ENCODE measurements at regions not wholly inside any gene's neighbourhood (a gene's known extent, or its start where the extent isn't known, plus 50 kb on each side); places are given as distances from the start of the nearest gene placed in this dataset.

GRCh38 chrY:15440696-15441408 is 916.5 kb downstream of the NLGN4Y start:
- H3K36me3 Mint-ChIP-seq (ENCODE audit: low read depth) = no peaks in the 10 kb centered on the region
- peak overlapping the region; percentile 16 for H3K27ac Mint-ChIP-seq
- no peaks in the 10 kb centered on the region for H3K27me3 Mint-ChIP-seq (ENCODE audit: low read depth)
- H3K4me3 Mint-ChIP-seq = peak overlapping the region; percentile 15
- H3K4me1 Mint-ChIP-seq (ENCODE audit: low read depth) = peaks cover 13% of the 10 kb centered on the region
- peaks cover 11% of the 10 kb centered on the region for H3K9me3 Mint-ChIP-seq

GRCh38 chrY:15441878-15442277 is 917.5 kb downstream of the NLGN4Y start:
- H3K36me3 Mint-ChIP-seq (ENCODE audit: low read depth) = no peaks in the 10 kb centered on the region

GRCh38 chrY:15445871-15446270 is 921.5 kb downstream of the NLGN4Y start:
- Mint-ChIP-seq H3K4me1 (ENCODE audit: low read depth) (peaks cover 8% of the 10 kb centered on the region), H3K36me3 (ENCODE audit: low read depth) (no peaks in the 10 kb centered on the region), H3K27ac (no peak overlapping the region), H3K4me3 (no peak overlapping the region), H3K27me3 (ENCODE audit: low read depth) (no peaks in the 10 kb centered on the region), H3K9me3 (no peaks in the 10 kb centered on the region)

More at GRCh38 chrY:15441878-15442277, 917.5 kb downstream of the NLGN4Y start:
- H3K27ac Mint-ChIP-seq = no peak overlapping the region
- peaks cover 13% of the 10 kb centered on the region for H3K4me1 Mint-ChIP-seq (ENCODE audit: low read depth)
- H3K4me3 Mint-ChIP-seq = no peak overlapping the region
- no peaks in the 10 kb centered on the region for H3K27me3 Mint-ChIP-seq (ENCODE audit: low read depth)
- peaks cover 9% of the 10 kb centered on the region for H3K9me3 Mint-ChIP-seq

- peaks cover 2% of the 10 kb centered on the region for H3K4me1 Mint-ChIP-seq (ENCODE audit: low read depth)
- H3K4me3 Mint-ChIP-seq = no peak overlapping the region
- no peaks in the 10 kb centered on the region for H3K36me3 Mint-ChIP-seq (ENCODE audit: low read depth)
- H3K27me3 Mint-ChIP-seq (ENCODE audit: low read depth) = no peaks in the 10 kb centered on the region
- no peaks in the 10 kb centered on the region for H3K9me3 Mint-ChIP-seq
- H3K27ac Mint-ChIP-seq = no peak overlapping the region
Measured at GRCh38 chrY:15446861-15447260, 922.5 kb downstream of the NLGN4Y start.

GRCh38 chrY:15447959-15448358 is 923.6 kb downstream of the NLGN4Y start:
- no peaks in the 10 kb centered on the region for H3K36me3 Mint-ChIP-seq (ENCODE audit: low read depth)
- H3K4me3 Mint-ChIP-seq = no peak overlapping the region
- no peak overlapping the region for H3K27ac Mint-ChIP-seq
- H3K9me3 Mint-ChIP-seq = no peaks in the 10 kb centered on the region
- no peaks in the 10 kb centered on the region for H3K4me1 Mint-ChIP-seq (ENCODE audit: low read depth)
- peaks cover under 1% of the 10 kb centered on the region for H3K27me3 Mint-ChIP-seq (ENCODE audit: low read depth)

GRCh38 chrY:15455133-15455937 is 931.0 kb downstream of the NLGN4Y start:
- Mint-ChIP-seq H3K9me3 (no peaks in the 10 kb centered on the region), H3K27ac (no peak overlapping the region), H3K4me1 (ENCODE audit: low read depth) (peaks cover 1% of the 10 kb centered on the region), H3K4me3 (peak overlapping the region; percentile 72), H3K36me3 (ENCODE audit: low read depth) (no peaks in the 10 kb centered on the region), H3K27me3 (ENCODE audit: low read depth) (peaks cover 5% of the 10 kb centered on the region)

GRCh38 chrY:15455980-15456469 is 931.7 kb downstream of the NLGN4Y start:
- Mint-ChIP-seq H3K36me3 (ENCODE audit: low read depth) (no peaks in the 10 kb centered on the region), H3K27me3 (ENCODE audit: low read depth) (peaks cover 5% of the 10 kb centered on the region), H3K9me3 (no peaks in the 10 kb centered on the region), H3K4me1 (ENCODE audit: low read depth) (peaks cover 1% of the 10 kb centered on the region), H3K4me3 (peak overlapping the region; percentile 72), H3K27ac (peak overlapping the region; percentile 74)

GRCh38 chrY:15456491-15456890 is 932.2 kb downstream of the NLGN4Y start:
- no peaks in the 10 kb centered on the region for H3K36me3 Mint-ChIP-seq (ENCODE audit: low read depth)
- no peaks in the 10 kb centered on the region for H3K9me3 Mint-ChIP-seq
- H3K27me3 Mint-ChIP-seq (ENCODE audit: low read depth) = peaks cover 5% of the 10 kb centered on the region
- H3K4me1 Mint-ChIP-seq (ENCODE audit: low read depth) = peaks cover 1% of the 10 kb centered on the region
- peak overlapping the region; percentile 74 for H3K27ac Mint-ChIP-seq
- H3K4me3 Mint-ChIP-seq = peak overlapping the region; percentile 72

- Mint-ChIP-seq H3K36me3 (ENCODE audit: low read depth) (no peaks in the 10 kb centered on the region), H3K27ac (no peak overlapping the region), H3K27me3 (ENCODE audit: low read depth) (peaks cover 5% of the 10 kb centered on the region), H3K4me1 (ENCODE audit: low read depth) (peaks cover 1% of the 10 kb centered on the region), H3K9me3 (no peaks in the 10 kb centered on the region), H3K4me3 (no peak overlapping the region)
Measured at GRCh38 chrY:15457682-15458081, 933.4 kb downstream of the NLGN4Y start.

- no peak overlapping the region for H3K4me3 Mint-ChIP-seq
- no peaks in the 10 kb centered on the region for H3K27me3 Mint-ChIP-seq (ENCODE audit: low read depth)
- peaks cover 1% of the 10 kb centered on the region for H3K4me1 Mint-ChIP-seq (ENCODE audit: low read depth)
- H3K27ac Mint-ChIP-seq = no peak overlapping the region
- H3K9me3 Mint-ChIP-seq = no peaks in the 10 kb centered on the region
- H3K36me3 Mint-ChIP-seq (ENCODE audit: low read depth) = no peaks in the 10 kb centered on the region
Measured at GRCh38 chrY:15458426-15458825, 934.1 kb downstream of the NLGN4Y start.

GRCh38 chrY:15465880-15466279 is 941.6 kb downstream of the NLGN4Y start:
- H3K4me1 Mint-ChIP-seq (ENCODE audit: low read depth) = no peaks in the 10 kb centered on the region
- no peaks in the 10 kb centered on the region for H3K36me3 Mint-ChIP-seq (ENCODE audit: low read depth)
- H3K27me3 Mint-ChIP-seq (ENCODE audit: low read depth) = no peaks in the 10 kb centered on the region
- H3K27ac Mint-ChIP-seq = no peak overlapping the region
- H3K4me3 Mint-ChIP-seq = no peak overlapping the region
- no peaks in the 10 kb centered on the region for H3K9me3 Mint-ChIP-seq

- H3K9me3 Mint-ChIP-seq = no peaks in the 10 kb centered on the region
Measured at GRCh38 chrY:15466891-15467290, 942.6 kb downstream of the NLGN4Y start.

GRCh38 chrY:15468091-15468490 is 943.8 kb downstream of the NLGN4Y start:
- H3K27me3 Mint-ChIP-seq (ENCODE audit: low read depth) = no peaks in the 10 kb centered on the region
- H3K9me3 Mint-ChIP-seq = no peaks in the 10 kb centered on the region
- H3K27ac Mint-ChIP-seq = no peak overlapping the region
- no peak overlapping the region for H3K4me3 Mint-ChIP-seq
- no peaks in the 10 kb centered on the region for H3K4me1 Mint-ChIP-seq (ENCODE audit: low read depth)
- no peaks in the 10 kb centered on the region for H3K36me3 Mint-ChIP-seq (ENCODE audit: low read depth)

More at GRCh38 chrY:15466891-15467290, 942.6 kb downstream of the NLGN4Y start:
- Mint-ChIP-seq H3K4me3 (no peak overlapping the region), H3K27me3 (ENCODE audit: low read depth) (no peaks in the 10 kb centered on the region), H3K27ac (no peak overlapping the region), H3K36me3 (ENCODE audit: low read depth) (no peaks in the 10 kb centered on the region), H3K4me1 (ENCODE audit: low read depth) (no peaks in the 10 kb centered on the region)

GRCh38 chrY:15471371-15471770 is 947.0 kb downstream of the NLGN4Y start:
- no peaks in the 10 kb centered on the region for H3K4me1 Mint-ChIP-seq (ENCODE audit: low read depth)
- H3K36me3 Mint-ChIP-seq (ENCODE audit: low read depth) = no peaks in the 10 kb centered on the region
- no peaks in the 10 kb centered on the region for H3K9me3 Mint-ChIP-seq
- no peak overlapping the region for H3K4me3 Mint-ChIP-seq
- no peaks in the 10 kb centered on the region for H3K27me3 Mint-ChIP-seq (ENCODE audit: low read depth)
- no peak overlapping the region for H3K27ac Mint-ChIP-seq
